Neuronal stem cell (in vitro differentiated cells): ENCODE measurements at regions not wholly inside any gene's neighbourhood (a gene's known extent, or its start where the extent isn't known, plus 50 kb on each side); places are given as distances from the start of the nearest gene placed in this dataset.

Source experiments
- DNase-seq: peaks from one replicate; pipeline ENCODE4 v3.0.0-alpha.2; 2013; ENCODE audit warnings: low spot score
- H2AFZ ChIP-seq: one replicate; pipeline ENCODE4 v1.6.1; 2013; ENCODE audit warnings: mild to moderate bottlenecking, low read length, inconsistent platforms
- H2AK5ac ChIP-seq: 2 replicates; pipeline ENCODE4 v1.6.1; 2013; ENCODE audit warnings: low read depth, mild to moderate bottlenecking, inconsistent platforms, low read length, moderate library complexity, mixed read lengths
- H2BK120ac ChIP-seq: 2 replicates; pipeline ENCODE4 v1.6.1; 2013; ENCODE audit warnings: low read depth, mild to moderate bottlenecking, inconsistent platforms, low read length, moderate library complexity, mixed read lengths
- H2BK12ac ChIP-seq: one replicate; pipeline ENCODE4 v1.6.1; 2013; ENCODE audit warnings: low read length, inconsistent platforms
- H2BK15ac ChIP-seq: 2 replicates; pipeline ENCODE4 v1.6.1; 2013; ENCODE audit warnings: mild to moderate bottlenecking, low read length, inconsistent platforms, mixed read lengths
- H2BK5ac ChIP-seq: one replicate; pipeline ENCODE4 v1.6.1; 2013; ENCODE audit warnings: inconsistent platforms, mild to moderate bottlenecking, low read length, moderate library complexity
- H3K14ac ChIP-seq: one replicate; pipeline ENCODE4 v1.6.1; 2013; ENCODE audit warnings: low read length, inconsistent platforms
- H3K18ac ChIP-seq: 2 replicates; pipeline ENCODE4 v1.6.1; 2013; ENCODE audit warnings: low read length, inconsistent platforms
- H3K23ac ChIP-seq: 2 replicates; pipeline ENCODE4 v1.6.1; 2013; ENCODE audit warnings: low read depth, mild to moderate bottlenecking, mixed read lengths, low read length, inconsistent platforms; ENCODE audit not compliant: poor library complexity
- H3K27ac ChIP-seq: replicated peaks from 3 replicates; pipeline ENCODE4 v1.5.1; 2013; ENCODE audit warnings: low read length, inconsistent platforms
- H3K27me3 ChIP-seq, 3 experiments: 2 replicates each; pipeline ENCODE4 v1.6.1; 2013; ENCODE audit warnings: low read length in 3 of 3, mild to moderate bottlenecking in 2 of 3, inconsistent platforms in 1 of 3, low read depth in 1 of 3, mixed read lengths in 1 of 3, moderate library complexity in 1 of 3; ENCODE audit not compliant: control insufficient read depth in 3 of 3, insufficient read depth in 3 of 3
- H3K36me3 ChIP-seq, 2 donors: replicated peaks in 1 of 2; 2 replicates each; pipeline ENCODE4 v1.6.1; 2013; ENCODE audit warnings: low read length in 2 of 2; ENCODE audit not compliant: control insufficient read depth in 2 of 2, insufficient read depth in 2 of 2
- H3K4ac ChIP-seq: 2 replicates; pipeline ENCODE4 v1.6.1; 2013; ENCODE audit warnings: inconsistent platforms, mild to moderate bottlenecking, low read length, moderate library complexity
- H3K4me1 ChIP-seq, 2 donors: 1 replicate in 1 of 2; 2 replicates in 1 of 2; pipeline ENCODE4 v1.6.1; 2013; ENCODE audit warnings: low read length in 2 of 2, low read depth in 1 of 2; ENCODE audit not compliant: control insufficient read depth in 2 of 2, insufficient read depth in 1 of 2
- H3K4me2 ChIP-seq: one replicate; pipeline ENCODE4 v1.6.1; 2013; ENCODE audit warnings: mild to moderate bottlenecking, low read length, inconsistent platforms; ENCODE audit not compliant: insufficient read depth, poor library complexity, severe bottlenecking
- H3K4me3 ChIP-seq, 2 donors: 2 replicates each; pipeline ENCODE4 v1.5.1; 2013; ENCODE audit warnings: low read length in 2 of 2, mild to moderate bottlenecking in 2 of 2, inconsistent platforms in 1 of 2, moderate library complexity in 1 of 2
- H3K79me1 ChIP-seq: one replicate; pipeline ENCODE4 v1.6.1; 2013; ENCODE audit warnings: low read depth, mild to moderate bottlenecking, inconsistent platforms, low read length, moderate library complexity
- H3K9ac ChIP-seq: one replicate; pipeline ENCODE4 v1.6.1; 2013; ENCODE audit warnings: mild to moderate bottlenecking, low read depth, low read length, inconsistent platforms; ENCODE audit not compliant: poor library complexity
- H3K9me3 ChIP-seq, 2 donors: replicated peaks in 1 of 2; 2 replicates each; pipeline versions ENCODE3 to v1.6.1; 2013; ENCODE audit warnings: low read length in 2 of 2, mild to moderate bottlenecking in 2 of 2, inconsistent platforms in 1 of 2, low read depth in 1 of 2, mixed read lengths in 1 of 2, moderate library complexity in 1 of 2; ENCODE audit not compliant: control insufficient read depth in 2 of 2, insufficient read depth in 1 of 2
- H4K8ac ChIP-seq: one replicate; pipeline ENCODE4 v1.6.1; 2013; ENCODE audit warnings: low read depth, mild to moderate bottlenecking, inconsistent platforms, low read length, moderate library complexity
- H4K91ac ChIP-seq: one replicate; pipeline ENCODE4 v1.6.1; 2013; ENCODE audit warnings: low read length, low read depth, mild to moderate bottlenecking, inconsistent platforms; ENCODE audit not compliant: poor library complexity
- WGBS, 2 donors: extraction: QIAGEN DNeasy Blood & Tissue Kit; methylation state at CpG; one replicate each; pipeline ENCODE4 v1.1.7; 2013; ENCODE audit warnings: missing lambda C conversion rate in 2 of 2, mixed read lengths in 1 of 2; ENCODE audit not compliant: insufficient read length in 2 of 2, insufficient replicate concordance in 1 of 2; ENCODE audit errors: extremely low coverage in 2 of 2; 5-methylcytosine and 5-hydroxymethylcytosine counted together

- no peak for DNase-seq
- Histone ChIP-seq H3K23ac (no peak overlapping the region), H2AFZ (no peak overlapping the region), H3K4me2 (no peak overlapping the region), H4K91ac (no peak overlapping the region), H2AK5ac (no peak overlapping the region), H3K27me3 (no peaks in the 10 kb centered on the region), H3K9me3 (no peaks in the 10 kb centered on the region), H3K4me1 (peaks cover 7 to 17% of the 10 kb centered on the region in 2 donors), H3K14ac (no peak overlapping the region), H3K27ac (no peak overlapping the region), H2BK15ac (no peak overlapping the region), H3K18ac (no peak overlapping the region), H2BK12ac (no peak overlapping the region), H3K4ac (no peak overlapping the region), H3K36me3 (no peaks in the 10 kb centered on the region), H3K79me1 (no peaks in the 10 kb centered on the region), H4K8ac (no peak overlapping the region), H2BK120ac (no peak overlapping the region), H2BK5ac (no peak overlapping the region), H3K4me3 (no peak overlapping the region), H3K9ac (no peak overlapping the region)
- no CpG with 5 or more reads among the region's 3 CpGs for WGBS, 2 donors
These were observed 69.4 kb downstream of the SAMD9 start for GRCh38 chr7:93048136-93048930.

DNA sequence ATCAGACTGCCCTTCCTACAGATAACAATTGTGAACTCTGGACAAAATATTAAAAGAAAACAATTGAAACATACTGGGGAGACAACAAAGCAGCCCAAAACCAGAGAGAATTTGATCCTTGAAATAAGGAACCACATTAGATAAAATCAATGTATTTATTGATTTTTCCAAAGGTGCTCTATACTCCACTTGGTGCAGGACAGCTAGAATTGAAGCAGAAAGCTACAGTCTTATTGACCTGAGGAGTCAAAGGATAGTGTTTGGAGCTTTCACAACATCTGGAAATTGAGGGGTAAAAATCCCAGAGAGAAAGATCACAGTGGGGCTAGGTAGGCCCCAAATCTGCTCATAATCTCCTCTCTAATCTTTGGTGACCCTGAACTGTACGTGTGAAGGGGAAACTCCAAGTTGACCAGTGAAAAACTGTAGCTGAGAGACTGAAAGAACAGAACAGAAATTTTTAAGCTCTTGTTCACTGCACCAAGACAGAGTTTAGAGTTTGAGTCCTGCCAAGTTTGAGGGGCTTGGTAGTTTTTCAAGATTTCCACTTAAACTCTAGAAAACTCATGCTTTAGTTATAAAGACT is 70.2 kb downstream of the SAMD9 start:
- Histone ChIP-seq H3K4me1 (peaks cover 9 to 18% of the 10 kb centered on the region in 2 donors), H2BK5ac (no peak overlapping the region), H3K27ac (no peak overlapping the region)

GRCh38 chr7:93046641-93047040 is 71.1 kb downstream of the SAMD9 start:
- no peak overlapping the region for H3K4ac ChIP-seq
- H4K91ac ChIP-seq, result no peak overlapping the region
- no peak overlapping the region for H3K27ac ChIP-seq
- no peak overlapping the region for H2AK5ac ChIP-seq
- no peak overlapping the region for H2BK120ac ChIP-seq
- peaks cover 9 to 20% of the 10 kb centered on the region in 2 donors for H3K4me1 ChIP-seq
- no peak overlapping the region for H4K8ac ChIP-seq
- H3K18ac ChIP-seq, result no peak overlapping the region
- H2BK5ac ChIP-seq, result no peak overlapping the region
- H2BK15ac ChIP-seq, result no peak overlapping the region
- no peaks in the 10 kb centered on the region for H3K27me3 ChIP-seq
- H3K4me2 ChIP-seq, result no peak overlapping the region
- no peak overlapping the region for H3K9ac ChIP-seq
- H3K9me3 ChIP-seq, result no peaks in the 10 kb centered on the region
- H3K4me3 ChIP-seq, result no peak overlapping the region
- H3K79me1 ChIP-seq, result no peaks in the 10 kb centered on the region
- no peak overlapping the region for H2BK12ac ChIP-seq
- WGBS, 2 donors, result no CpG with 5 or more reads among the region's 4 CpGs
- H3K23ac ChIP-seq, result no peak overlapping the region
- no peak for DNase-seq
- H3K36me3 ChIP-seq, result no peaks in the 10 kb centered on the region
- H3K14ac ChIP-seq, result no peak overlapping the region
- H2AFZ ChIP-seq, result no peak overlapping the region

More for the DNA sequence above, 70.2 kb downstream of the SAMD9 start:
- Histone ChIP-seq H2BK12ac (no peak overlapping the region), H3K23ac (no peak overlapping the region), H3K79me1 (no peaks in the 10 kb centered on the region), H3K4ac (no peak overlapping the region), H3K4me2 (no peak overlapping the region), H2AK5ac (no peak overlapping the region), H2AFZ (no peak overlapping the region), H4K8ac (no peak overlapping the region), H3K9ac (no peak overlapping the region), H2BK15ac (no peak overlapping the region), H3K9me3 (no peaks in the 10 kb centered on the region), H3K4me3 (no peak overlapping the region), H4K91ac (no peak overlapping the region), H2BK120ac (no peak overlapping the region), H3K18ac (no peak overlapping the region), H3K14ac (no peak overlapping the region), H3K36me3 (no peaks in the 10 kb centered on the region), H3K27me3 (no peaks in the 10 kb centered on the region)
- WGBS, 2 donors, result no CpG with 5 or more reads among the region's 1 CpG
- no peak for DNase-seq

DNA sequence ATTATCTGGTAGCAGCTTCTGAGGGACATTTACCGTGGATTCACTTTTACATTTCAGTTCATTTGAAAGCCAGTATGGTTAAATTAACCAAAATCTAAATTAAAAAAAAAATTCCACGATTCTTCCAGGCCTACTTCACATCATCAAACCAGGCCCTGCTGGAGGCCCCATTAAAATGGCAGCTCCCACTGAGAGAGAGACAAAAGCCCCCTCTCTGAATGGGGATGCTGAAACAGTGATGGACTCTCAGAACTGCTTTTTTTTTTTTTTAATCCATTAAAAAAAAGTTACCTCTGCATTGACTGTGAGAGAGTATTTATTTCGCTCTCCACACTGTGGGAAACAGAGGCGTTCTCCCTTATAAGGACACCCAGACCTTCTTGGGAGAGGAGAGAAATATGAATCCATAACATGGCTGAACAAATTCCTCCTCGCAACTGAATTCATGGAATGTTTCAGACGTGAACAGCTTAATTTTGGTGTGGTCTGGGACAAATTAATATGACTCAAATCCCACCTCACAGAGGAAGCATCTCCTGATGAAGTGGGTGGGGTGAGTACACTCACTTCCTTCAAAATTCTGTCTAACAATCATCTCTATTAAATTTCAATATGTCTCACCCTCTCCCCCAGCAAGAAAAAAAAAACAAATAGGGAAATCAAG is 73.5 kb downstream of the SAMD9 start:
- H3K27me3 ChIP-seq, result no peaks in the 10 kb centered on the region
- no peak overlapping the region for H3K18ac ChIP-seq
- no peak overlapping the region for H3K4me2 ChIP-seq
- H2AK5ac ChIP-seq, result no peak overlapping the region
- WGBS, 2 donors, result no CpG with 5 or more reads among the region's 6 CpGs
- H3K27ac ChIP-seq, result peak overlapping the region; percentile 93
- H3K14ac ChIP-seq, result no peak overlapping the region
- H3K9me3 ChIP-seq, result no peaks in the 10 kb centered on the region
- no peak overlapping the region for H2BK15ac ChIP-seq
- H3K23ac ChIP-seq, result no peak overlapping the region
- no peak overlapping the region for H4K8ac ChIP-seq
- no peaks in the 10 kb centered on the region for H3K79me1 ChIP-seq
- H4K91ac ChIP-seq, result no peak overlapping the region
- H3K4me1 ChIP-seq, result peaks cover 16 to 20% of the 10 kb centered on the region in 2 donors
- no peaks in the 10 kb centered on the region for H3K36me3 ChIP-seq
- no peak overlapping the region for H3K9ac ChIP-seq
- H2BK5ac ChIP-seq, result no peak overlapping the region
- H2BK120ac ChIP-seq, result peak overlapping the region; percentile 38
- H2AFZ ChIP-seq, result peak overlapping the region; percentile 97
- H2BK12ac ChIP-seq, result no peak overlapping the region
- H3K4ac ChIP-seq, result no peak overlapping the region
- peak overlapping the region in 1 of 2 donors; percentile 54 for H3K4me3 ChIP-seq
- peak; percentile 49 for DNase-seq
